ENCODE measurements at regions not wholly inside any gene's neighbourhood (a gene's known extent, or its start where the extent isn't known, plus 50 kb on each side); places are given as distances from the start of the nearest gene placed in this dataset.

DNA sequence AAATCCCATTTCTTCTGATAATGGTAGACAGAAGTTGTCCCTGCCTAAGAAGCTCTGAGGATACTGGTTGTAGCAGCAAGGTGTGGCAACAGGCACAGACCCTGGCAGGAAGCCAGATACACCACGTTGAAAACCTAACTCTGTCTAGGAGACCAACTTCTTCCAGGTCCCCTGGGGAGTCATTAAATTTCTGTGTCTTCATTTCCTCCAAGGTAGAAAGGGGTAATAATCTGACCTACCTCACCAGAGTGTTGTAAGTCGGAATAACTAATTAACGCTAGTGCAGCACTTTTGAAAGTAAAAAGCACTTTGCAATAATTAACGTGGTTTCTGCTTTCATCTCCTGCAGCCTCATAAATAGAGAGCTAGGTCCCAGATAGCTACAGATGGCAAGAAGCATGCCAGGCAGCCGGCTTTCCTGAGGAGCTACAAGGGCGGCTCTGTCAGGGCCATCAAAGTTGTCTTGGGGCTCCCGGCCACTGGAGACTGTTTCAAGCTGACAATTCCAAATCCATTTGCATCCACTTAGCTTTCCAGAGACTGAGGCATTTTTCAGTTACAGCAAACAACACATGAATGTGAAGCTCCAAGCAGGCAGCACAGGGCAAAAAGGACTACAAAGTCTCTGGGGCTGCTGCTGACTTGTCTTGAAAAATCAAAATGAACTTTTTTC lies 176.2 kb downstream of the FOXO1 start:
- TF ChIP-seq, protein P1, sequence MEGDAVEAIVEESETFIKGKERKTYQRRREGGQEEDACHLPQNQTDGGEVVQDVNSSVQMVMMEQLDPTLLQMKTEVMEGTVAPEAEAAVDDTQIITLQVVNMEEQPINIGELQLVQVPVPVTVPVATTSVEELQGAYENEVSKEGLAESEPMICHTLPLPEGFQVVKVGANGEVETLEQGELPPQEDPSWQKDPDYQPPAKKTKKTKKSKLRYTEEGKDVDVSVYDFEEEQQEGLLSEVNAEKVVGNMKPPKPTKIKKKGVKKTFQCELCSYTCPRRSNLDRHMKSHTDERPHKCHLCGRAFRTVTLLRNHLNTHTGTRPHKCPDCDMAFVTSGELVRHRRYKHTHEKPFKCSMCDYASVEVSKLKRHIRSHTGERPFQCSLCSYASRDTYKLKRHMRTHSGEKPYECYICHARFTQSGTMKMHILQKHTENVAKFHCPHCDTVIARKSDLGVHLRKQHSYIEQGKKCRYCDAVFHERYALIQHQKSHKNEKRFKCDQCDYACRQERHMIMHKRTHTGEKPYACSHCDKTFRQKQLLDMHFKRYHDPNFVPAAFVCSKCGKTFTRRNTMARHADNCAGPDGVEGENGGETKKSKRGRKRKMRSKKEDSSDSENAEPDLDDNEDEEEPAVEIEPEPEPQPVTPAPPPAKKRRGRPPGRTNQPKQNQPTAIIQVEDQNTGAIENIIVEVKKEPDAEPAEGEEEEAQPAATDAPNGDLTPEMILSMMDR (IDR thresholded peaks at IDR 0.05; ENCODE audit: low read depth, low read length): no peak
- no peak for TF ChIP-seq POLR2A (IDR thresholded peaks at IDR 0.05; ENCODE audit: extremely low read depth, insufficient read length)
- TF ChIP-seq, protein P2, sequence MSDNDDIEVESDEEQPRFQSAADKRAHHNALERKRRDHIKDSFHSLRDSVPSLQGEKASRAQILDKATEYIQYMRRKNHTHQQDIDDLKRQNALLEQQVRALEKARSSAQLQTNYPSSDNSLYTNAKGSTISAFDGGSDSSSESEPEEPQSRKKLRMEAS (IDR thresholded peaks at IDR 0.05; ENCODE audit: low read depth, low read length): no peak

All from NB4 (cell line).